GM23248 (cell line): ENCODE measurements at regions not wholly inside any gene's neighbourhood (a gene's known extent, or its start where the extent isn't known, plus 50 kb on each side); places are given as distances from the start of the nearest gene placed in this dataset.

ENCODE experiments used
- EZH2 ChIP-seq: fragments of 200-600 bp; sonication (generic); IDR thresholded peaks from 2 replicates; pipeline ENCODE4 v1.6.1; 2018; ENCODE audit warnings: antibody characterized with exemption, mild to moderate bottlenecking; ENCODE audit not compliant: insufficient read depth, poor library complexity, severe bottlenecking
- EZH2phosphoT487 ChIP-seq: fragments of 200-600 bp; sonication (generic); IDR thresholded peaks from 2 replicates; pipeline ENCODE4 v1.6.1; 2018; ENCODE audit warnings: antibody characterized with exemption, moderate library complexity, mild to moderate bottlenecking, low read depth; ENCODE audit not compliant: insufficient read depth

GRCh38 chr13:24080134-24080533 lies 80.4 kb upstream of the SPATA13 start:
- TF ChIP-seq EZH2 (no peak), EZH2phosphoT487 (no peak)
